RWPE1 (cell line): ENCODE measurements at regions not wholly inside any gene's neighbourhood (a gene's known extent, or its start where the extent isn't known, plus 50 kb on each side); places are given as distances from the start of the nearest gene placed in this dataset.
A peak's percentile ranks its signal among the peaks of the same experiment; 100 is the strongest.

Experiments used
- CTCF ChIA-PET: fragments of 350-600 bp; sonication (Branson Sonifier 250); formaldehyde crosslinking; extraction: SDS; loops from one replicate; lab custom pipeline; 2021; lab: Yijun Ruan, JAX
- POLR2A ChIA-PET: fragments of 400-600 bp; formaldehyde crosslinking; extraction: SDS; loops from one replicate; lab custom pipeline; 2020; ENCODE audit warnings: antibody characterized with exemption; ENCODE audit not compliant: low non-redundant PET; lab: Yijun Ruan, JAX
- DNase-seq: peaks from one replicate; pipeline ENCODE4 v3.0.0; 2012; ENCODE audit warnings: low spot score
- H3K27ac ChIP-seq: fragments of 450-650 bp; 2 replicates; pipeline ENCODE4 v1.5.1; 2017
- TF ChIP-seq, protein P1 (sequence below): fragments of 450-650 bp; conservative IDR thresholded peaks from 2 replicates; pipeline ENCODE4 v1.5.1; 2017; ENCODE audit warnings: low read depth, mild to moderate bottlenecking

DNA sequence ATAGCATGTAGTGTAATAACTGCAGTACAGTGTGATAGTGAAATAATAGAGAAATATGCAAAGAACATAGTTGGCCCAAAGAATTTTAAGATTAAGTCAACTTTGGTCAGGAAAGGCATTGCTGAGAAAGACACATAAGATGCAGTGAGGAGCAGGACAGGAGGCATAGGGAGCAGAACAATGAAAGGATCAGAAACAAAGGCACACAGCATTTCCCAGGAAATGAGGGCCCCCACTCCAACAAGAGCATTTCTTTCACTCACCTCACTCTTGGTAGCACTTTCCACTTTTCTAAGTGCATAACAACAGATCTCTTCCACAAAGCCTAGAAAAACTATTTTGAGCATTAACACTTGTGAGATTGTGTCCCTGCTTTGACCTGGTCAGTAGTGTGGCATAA lies 238.4 kb upstream of the FAT3 start:
- ChIA-PET POLR2A (no interaction called here), CTCF (no interaction called here)
- TF ChIP-seq, protein P1, sequence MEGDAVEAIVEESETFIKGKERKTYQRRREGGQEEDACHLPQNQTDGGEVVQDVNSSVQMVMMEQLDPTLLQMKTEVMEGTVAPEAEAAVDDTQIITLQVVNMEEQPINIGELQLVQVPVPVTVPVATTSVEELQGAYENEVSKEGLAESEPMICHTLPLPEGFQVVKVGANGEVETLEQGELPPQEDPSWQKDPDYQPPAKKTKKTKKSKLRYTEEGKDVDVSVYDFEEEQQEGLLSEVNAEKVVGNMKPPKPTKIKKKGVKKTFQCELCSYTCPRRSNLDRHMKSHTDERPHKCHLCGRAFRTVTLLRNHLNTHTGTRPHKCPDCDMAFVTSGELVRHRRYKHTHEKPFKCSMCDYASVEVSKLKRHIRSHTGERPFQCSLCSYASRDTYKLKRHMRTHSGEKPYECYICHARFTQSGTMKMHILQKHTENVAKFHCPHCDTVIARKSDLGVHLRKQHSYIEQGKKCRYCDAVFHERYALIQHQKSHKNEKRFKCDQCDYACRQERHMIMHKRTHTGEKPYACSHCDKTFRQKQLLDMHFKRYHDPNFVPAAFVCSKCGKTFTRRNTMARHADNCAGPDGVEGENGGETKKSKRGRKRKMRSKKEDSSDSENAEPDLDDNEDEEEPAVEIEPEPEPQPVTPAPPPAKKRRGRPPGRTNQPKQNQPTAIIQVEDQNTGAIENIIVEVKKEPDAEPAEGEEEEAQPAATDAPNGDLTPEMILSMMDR: no peak
- no peak overlapping the region for H3K27ac ChIP-seq
- DNase-seq: no peak

DNA sequence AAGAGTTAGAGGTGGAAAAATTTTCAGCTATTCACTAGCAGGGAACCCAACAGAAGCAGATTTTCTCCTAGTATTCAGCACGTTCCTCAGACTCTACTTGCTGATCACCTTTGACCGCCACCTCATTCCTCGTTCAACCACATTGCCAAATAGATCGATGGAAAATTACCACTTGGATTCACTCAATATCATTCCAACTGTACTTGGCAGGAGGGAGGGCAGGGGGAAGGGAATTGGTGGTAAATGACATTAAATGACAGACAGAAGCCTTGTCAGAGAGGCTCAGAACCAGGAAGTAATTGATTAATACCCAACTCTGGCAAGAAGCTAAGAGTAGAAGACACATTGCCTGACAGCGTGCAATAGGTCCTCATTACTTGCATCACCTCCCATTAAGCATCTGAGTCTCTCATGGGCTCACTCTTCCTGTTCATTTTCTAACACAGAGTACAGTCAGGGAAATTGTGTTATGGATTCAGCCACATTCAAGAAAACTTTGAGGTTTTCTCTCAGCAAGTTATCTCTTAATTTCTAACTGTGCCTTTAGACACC lies 240.5 kb upstream of the FAT3 start:
- POLR2A ChIA-PET: no interaction called here
- H3K27ac ChIP-seq: no peak overlapping the region
- TF ChIP-seq, protein P1: no peak
- CTCF ChIA-PET: interaction anchor here (1.0 kb wide), 1 partner anchor 903 kb away, joined by 3 read pairs; no protein-coding TSS in a partner anchor
- no peak for DNase-seq

DNA sequence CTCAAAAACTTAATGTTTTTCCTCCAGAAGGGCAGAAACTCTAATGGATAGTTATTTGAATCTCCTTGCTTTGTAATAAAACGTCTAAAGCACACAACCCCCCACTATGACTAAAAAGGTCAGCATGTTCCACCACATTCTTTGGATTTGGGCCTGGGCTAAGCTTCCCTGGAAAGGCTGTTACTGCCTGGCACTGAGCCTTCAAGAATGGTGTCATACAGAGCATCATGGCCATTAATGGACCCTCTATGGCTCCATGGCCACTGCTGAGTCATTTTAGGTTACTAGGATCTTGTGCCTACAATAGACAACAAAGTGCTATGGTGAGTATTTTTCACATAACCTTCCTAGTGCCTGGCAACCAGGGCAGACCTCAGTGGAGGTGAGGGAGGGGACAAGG lies 242.6 kb upstream of the FAT3 start:
- CTCF ChIA-PET: no interaction called here
- peak overlapping the region; percentile 73 for H3K27ac ChIP-seq
- POLR2A ChIA-PET: no interaction called here
- DNase-seq: peak; percentile 81
- TF ChIP-seq, protein P1: no peak

DNA sequence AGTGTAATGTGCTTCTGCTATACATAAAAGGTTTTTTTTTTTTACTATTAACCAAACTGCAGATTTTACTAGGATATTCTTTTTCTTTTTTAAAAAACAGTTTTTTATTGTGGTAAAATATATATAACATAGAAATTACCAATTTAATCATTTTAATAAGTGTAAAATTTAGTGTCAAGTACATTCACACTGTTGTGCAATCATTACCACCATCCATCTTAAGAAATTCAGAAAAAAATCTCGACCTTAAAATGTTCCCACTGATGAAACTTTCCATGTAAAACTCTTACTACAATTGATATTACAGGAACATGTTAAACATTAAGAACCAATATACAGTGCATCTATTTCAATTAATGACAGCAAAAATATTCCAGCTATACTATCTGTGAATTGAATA lies 244.8 kb upstream of the FAT3 start:
- ChIA-PET CTCF (no interaction called here), POLR2A (no interaction called here)
- H3K27ac ChIP-seq: no peak overlapping the region
- TF ChIP-seq, protein P1: no peak
- DNase-seq: no peak

DNA sequence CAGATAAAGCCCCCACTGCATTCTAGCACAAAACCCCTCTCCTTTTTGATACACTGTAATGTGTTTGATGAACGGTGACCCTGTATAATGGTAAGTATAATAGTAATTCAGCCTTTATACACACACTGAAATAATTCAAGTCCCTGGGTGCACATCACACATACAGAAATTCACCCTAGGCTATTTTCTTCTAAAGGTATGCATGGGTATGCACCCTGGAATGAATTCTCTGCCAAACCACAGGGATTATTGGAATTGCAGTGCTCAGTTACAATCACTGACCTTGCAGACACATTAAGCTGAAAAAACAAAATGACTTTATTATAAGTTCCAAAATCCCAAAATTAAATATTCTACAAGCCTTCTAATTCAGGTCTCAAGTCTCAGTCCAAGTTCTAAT lies 245.9 kb upstream of the FAT3 start:
- DNase-seq: peak; percentile 52
- TF ChIP-seq, protein P1: no peak
- ChIA-PET CTCF (no interaction called here), POLR2A (no interaction called here)
- no peak overlapping the region for H3K27ac ChIP-seq

DNA sequence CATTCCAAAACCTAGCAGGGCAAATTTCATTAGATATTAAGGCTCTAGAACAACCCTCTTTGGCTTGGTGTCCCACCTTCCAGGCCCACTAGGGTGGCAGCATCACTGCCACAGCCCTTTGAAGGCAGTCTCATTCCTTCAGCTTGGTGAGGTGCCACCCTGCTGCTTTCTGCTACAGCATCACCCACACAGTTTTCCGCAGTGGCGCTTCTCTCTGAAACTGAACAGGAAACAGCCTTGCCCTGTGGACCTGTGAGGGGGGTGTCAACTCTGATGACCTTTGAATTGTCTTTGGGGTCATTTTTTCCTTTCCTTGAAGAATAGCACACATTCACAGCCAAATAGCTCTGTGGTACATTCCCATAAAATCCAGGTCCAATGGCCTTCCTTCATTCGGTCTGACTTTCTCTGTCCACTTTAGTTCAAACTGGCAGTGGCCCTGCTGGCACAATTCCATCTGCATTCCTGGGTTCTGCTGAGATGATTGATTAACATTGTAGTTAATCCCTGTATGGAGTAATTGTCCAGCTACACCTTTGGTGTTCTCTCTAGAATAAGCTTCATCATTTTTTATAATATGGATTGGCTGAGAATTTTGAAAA lies 251.9 kb upstream of the FAT3 start:
- ChIA-PET CTCF (no interaction called here), POLR2A (no interaction called here)
- TF ChIP-seq, protein P1: no peak
- DNase-seq: no peak
- H3K27ac ChIP-seq: no peak overlapping the region
